Ascending aorta (tissue), 2 donors: ENCODE measurements at regions not wholly inside any gene's neighbourhood (a gene's known extent, or its start where the extent isn't known, plus 50 kb on each side); places are given as distances from the start of the nearest gene placed in this dataset.

Experiments used
- DNase-seq, 2 donors: peaks; one replicate each; pipeline ENCODE4 v3.0.0-alpha.2; 2019; ENCODE audit warnings: low spot score in 2 of 2
- H3K27ac ChIP-seq, 2 donors: fragments of 200-600 bp; sonication (generic); one replicate each; pipeline ENCODE4 v1.5.1; 2016 to 2017; ENCODE audit warnings: mild to moderate bottlenecking in 1 of 2
- H3K27me3 ChIP-seq: fragments of 200-600 bp; sonication (generic); one replicate; pipeline ENCODE4 v1.5.1; 2017
- H3K36me3 ChIP-seq, 2 donors: fragments of 200-600 bp; sonication (generic); one replicate each; pipeline ENCODE4 v1.5.1; 2016
- H3K4me1 ChIP-seq, 2 donors: fragments of 200-600 bp; sonication (generic); one replicate each; pipeline ENCODE4 v1.5.1; 2016 to 2017; ENCODE audit warnings: mild to moderate bottlenecking in 1 of 2
- H3K4me3 ChIP-seq, 2 donors: fragments of 200-600 bp; sonication (generic); one replicate each; pipeline ENCODE4 v1.5.1; 2016 to 2017; ENCODE audit warnings: mild to moderate bottlenecking in 1 of 2
- H3K9me3 ChIP-seq, 2 donors: fragments of 200-600 bp; sonication (generic); one replicate each; pipeline ENCODE4 v1.5.1; 2016
- intact Hi-C: fragments of 100-400 bp; cut with DNase I; formaldehyde crosslinking; loops from one replicate; pipeline ENCODE4 v1.15.1; 2023
- TF ChIP-seq, protein P1 (sequence below), 3 experiments: fragments of 200-600 bp in 2 of 3; fragments of 450-650 bp in 1 of 3; sonication (generic) in 2 of 3; IDR thresholded peaks; one replicate each; pipeline ENCODE4 v1.5.1; 2016 to 2019; ENCODE audit warnings: antibody characterized with exemption in 3 of 3, mild to moderate bottlenecking in 1 of 3, moderate library complexity in 1 of 3

DNA sequence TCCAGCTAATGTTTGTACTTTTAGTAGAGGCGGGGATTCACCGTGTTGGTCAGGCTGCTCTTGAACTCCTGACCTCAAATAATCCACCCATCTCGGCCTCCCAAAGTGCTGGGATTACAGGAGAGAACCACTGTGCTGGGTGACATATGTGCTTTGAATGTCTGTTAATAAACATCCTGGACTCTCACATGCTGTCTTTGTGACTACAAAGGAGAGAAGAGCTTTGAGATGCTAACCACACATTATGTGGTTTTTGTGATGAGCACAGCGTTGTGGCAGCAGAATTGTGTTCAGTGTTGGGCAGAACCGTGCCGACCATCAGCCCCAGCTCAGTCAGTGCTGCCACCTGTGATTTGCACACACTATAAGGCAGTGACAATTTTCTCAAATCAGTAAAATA lies 500.1 kb upstream of the KLF6 start:
- no peaks in the 10 kb centered on the region for H3K36me3 ChIP-seq
- DNase-seq, result no peak
- H3K4me3 ChIP-seq, result no peak overlapping the region
- TF ChIP-seq, protein P1, sequence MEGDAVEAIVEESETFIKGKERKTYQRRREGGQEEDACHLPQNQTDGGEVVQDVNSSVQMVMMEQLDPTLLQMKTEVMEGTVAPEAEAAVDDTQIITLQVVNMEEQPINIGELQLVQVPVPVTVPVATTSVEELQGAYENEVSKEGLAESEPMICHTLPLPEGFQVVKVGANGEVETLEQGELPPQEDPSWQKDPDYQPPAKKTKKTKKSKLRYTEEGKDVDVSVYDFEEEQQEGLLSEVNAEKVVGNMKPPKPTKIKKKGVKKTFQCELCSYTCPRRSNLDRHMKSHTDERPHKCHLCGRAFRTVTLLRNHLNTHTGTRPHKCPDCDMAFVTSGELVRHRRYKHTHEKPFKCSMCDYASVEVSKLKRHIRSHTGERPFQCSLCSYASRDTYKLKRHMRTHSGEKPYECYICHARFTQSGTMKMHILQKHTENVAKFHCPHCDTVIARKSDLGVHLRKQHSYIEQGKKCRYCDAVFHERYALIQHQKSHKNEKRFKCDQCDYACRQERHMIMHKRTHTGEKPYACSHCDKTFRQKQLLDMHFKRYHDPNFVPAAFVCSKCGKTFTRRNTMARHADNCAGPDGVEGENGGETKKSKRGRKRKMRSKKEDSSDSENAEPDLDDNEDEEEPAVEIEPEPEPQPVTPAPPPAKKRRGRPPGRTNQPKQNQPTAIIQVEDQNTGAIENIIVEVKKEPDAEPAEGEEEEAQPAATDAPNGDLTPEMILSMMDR (IDR thresholded peaks at IDR 0.05), result no peak
- H3K27me3 ChIP-seq, result no peaks in the 10 kb centered on the region
- peak overlapping the region; percentile 86 to 92 for H3K27ac ChIP-seq
- H3K9me3 ChIP-seq, result no peaks in the 10 kb centered on the region
- intact Hi-C loops, result loop anchor here (2.0 kb wide), 1 partner anchor 60 kb away; no protein-coding TSS in a partner anchor
- H3K4me1 ChIP-seq, result peaks cover 9 to 46% of the 10 kb centered on the region in 2 donors

DNA sequence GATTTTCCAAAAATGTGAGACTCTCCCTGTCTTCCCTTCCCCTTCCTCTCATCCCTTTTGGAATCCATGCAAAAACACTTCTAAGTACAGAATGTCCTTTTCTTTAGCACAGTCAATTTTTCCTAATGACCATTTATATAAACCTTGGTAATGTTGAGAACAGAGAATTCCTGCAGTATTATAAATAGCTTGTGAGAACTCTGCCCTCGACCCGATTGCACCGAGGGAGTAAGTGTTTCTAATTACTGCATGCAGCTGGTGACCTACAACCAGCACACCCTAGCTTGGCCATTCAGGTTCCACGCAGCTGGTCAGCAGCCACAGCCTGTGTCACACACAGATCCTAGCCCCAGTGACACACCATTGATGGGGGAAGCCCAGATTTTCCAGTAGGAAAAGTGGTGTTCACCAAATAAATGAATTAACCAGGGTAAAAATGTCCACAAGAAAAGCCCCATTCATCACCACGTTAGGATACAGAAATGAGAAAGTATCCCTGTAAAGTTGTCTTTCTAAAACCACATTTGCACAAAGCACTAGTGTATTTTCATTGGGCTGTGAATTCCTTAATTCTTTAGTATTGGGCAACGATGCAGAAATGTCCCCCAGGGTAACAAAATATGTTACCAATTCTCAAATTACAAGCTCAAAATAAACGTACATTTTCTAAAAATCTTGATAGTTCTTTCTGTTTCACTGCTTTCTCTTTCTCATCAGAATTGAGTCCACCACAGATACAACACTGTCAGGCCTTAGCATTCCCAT lies 499.0 kb upstream of the KLF6 start:
- H3K4me3 ChIP-seq, result no peak overlapping the region
- DNase-seq, result peak; percentile 61 to 94
- peak overlapping the region; percentile 86 to 92 for H3K27ac ChIP-seq
- intact Hi-C loops, result loop anchor here (2.0 to 5.0 kb wide), 3 partner anchors 23 to 258 kb away; no protein-coding TSS in a partner anchor
- no peaks in the 10 kb centered on the region for H3K27me3 ChIP-seq
- H3K4me1 ChIP-seq, result peaks cover 9 to 57% of the 10 kb centered on the region in 2 donors
- TF ChIP-seq, protein P1 (IDR thresholded peaks at IDR 0.05), result no peak
- no peaks in the 10 kb centered on the region for H3K9me3 ChIP-seq
- no peaks in the 10 kb centered on the region for H3K36me3 ChIP-seq

DNA sequence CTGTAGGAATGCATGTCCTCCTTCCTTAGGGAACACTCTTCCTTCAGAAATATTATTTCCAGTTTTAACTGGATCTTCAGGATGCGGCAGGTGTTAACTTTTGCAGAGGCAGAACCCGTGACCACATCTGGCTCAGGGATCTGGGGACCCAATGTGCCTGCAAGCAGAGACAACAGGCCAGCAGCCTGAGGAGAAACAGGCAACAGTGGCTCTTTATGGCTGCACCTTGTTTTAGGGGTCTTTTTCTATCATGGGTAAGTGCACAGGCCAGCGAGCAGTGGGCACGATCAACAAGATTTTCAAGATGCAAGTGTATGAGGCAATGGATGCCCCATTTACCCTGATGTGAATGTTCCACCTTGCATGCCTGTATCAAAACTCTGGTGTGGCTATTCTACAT lies 497.5 kb upstream of the KLF6 start:
- Histone ChIP-seq H3K4me3 (no peak overlapping the region), H3K27me3 (no peaks in the 10 kb centered on the region), H3K36me3 (no peaks in the 10 kb centered on the region), H3K9me3 (no peaks in the 10 kb centered on the region), H3K4me1 (peaks cover 9 to 57% of the 10 kb centered on the region in 2 donors), H3K27ac (peak overlapping the region; percentile 86 to 92)
- DNase-seq, result no peak
- intact Hi-C loops, result loop anchor here (2.0 to 5.0 kb wide), 2 partner anchors 22 to 260 kb away; no protein-coding TSS in a partner anchor
- TF ChIP-seq, protein P1 (IDR thresholded peaks at IDR 0.05), result no peak

DNA sequence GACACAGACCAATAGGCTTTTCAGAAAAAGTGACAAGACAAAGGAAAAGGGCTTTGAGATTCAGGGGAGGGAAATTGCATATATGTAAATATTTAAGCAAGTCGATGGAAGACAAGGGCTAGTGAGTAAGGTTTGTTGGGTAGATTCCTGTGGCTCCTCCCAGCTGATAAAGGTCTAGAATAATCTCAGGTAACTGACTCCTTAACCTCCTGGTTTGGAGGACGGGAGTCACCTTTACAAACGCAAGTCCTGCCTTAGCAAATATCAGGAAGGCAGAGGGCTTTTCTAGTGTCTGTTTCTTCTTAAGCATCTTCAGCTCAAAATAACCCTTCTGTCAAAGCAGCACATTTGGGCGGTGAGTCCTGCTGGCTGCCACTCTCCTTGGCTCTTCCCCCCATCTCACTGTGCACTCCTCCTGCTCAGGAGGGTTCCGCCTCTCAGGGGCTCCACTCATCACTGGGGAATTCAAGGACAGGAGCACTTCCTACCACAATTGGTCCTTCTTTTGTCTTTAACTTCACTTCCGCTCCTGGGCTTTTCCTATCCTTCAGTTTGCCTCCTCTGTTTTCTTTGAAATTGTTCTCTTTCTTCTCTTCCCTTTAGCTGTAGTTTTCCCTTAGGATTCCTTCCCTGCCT lies 496.3 kb upstream of the KLF6 start:
- H3K36me3 ChIP-seq, result no peaks in the 10 kb centered on the region
- H3K4me1 ChIP-seq, result peaks cover 9 to 57% of the 10 kb centered on the region in 2 donors
- no peak overlapping the region for H3K4me3 ChIP-seq
- peak overlapping the region; percentile 86 to 92 for H3K27ac ChIP-seq
- intact Hi-C loops, result loop anchor here (2.0 to 5.0 kb wide), 2 partner anchors 35 to 261 kb away; no protein-coding TSS in a partner anchor
- no peaks in the 10 kb centered on the region for H3K27me3 ChIP-seq
- no peaks in the 10 kb centered on the region for H3K9me3 ChIP-seq
- DNase-seq, result no peak
- TF ChIP-seq, protein P1 (IDR thresholded peaks at IDR 0.05), result no peak

DNA sequence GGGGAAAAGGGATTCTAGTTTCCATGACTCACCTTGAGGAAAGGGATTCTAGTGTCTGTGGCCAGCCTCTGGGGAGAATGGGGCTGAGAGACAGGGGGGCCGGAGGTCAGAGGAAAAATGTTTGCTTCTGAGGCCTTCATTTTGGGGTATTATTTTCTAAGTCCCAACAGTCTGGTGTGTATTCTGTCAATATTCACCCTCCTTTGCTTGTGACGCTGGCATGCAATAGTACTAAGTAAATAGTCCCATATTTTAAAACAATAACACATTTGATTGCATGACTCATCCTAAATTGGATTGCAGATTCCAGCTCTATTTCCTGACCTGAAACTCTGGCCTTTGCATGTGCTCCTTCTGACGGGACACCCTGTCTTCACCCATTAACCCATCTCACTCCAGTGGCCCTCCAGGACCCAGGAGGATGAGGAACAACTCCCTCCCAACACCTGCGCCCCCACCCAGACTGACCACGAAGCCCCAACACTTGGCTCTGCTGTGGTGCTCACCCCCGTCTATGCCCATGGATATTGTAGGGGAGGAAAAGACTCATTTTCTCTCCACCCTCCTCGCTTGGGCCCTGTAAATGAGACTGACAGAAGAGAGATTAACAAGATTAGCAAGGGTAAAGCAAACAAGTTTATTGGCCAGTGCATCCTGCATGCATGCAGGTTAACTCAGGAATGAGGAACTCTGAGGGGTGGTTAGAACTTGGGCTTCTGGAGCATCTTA lies 495.6 kb upstream of the KLF6 start:
- TF ChIP-seq, protein P1 (IDR thresholded peaks at IDR 0.05), result no peak
- Histone ChIP-seq H3K27me3 (no peaks in the 10 kb centered on the region), H3K9me3 (no peaks in the 10 kb centered on the region), H3K4me3 (no peak overlapping the region), H3K27ac (peak overlapping the region; percentile 86 to 92), H3K4me1 (peaks cover 9 to 57% of the 10 kb centered on the region in 2 donors), H3K36me3 (no peaks in the 10 kb centered on the region)
- intact Hi-C loops, result loop anchor here (2.0 to 5.0 kb wide), 2 partner anchors 34 to 262 kb away; no protein-coding TSS in a partner anchor
- DNase-seq, result no peak
